HepG2 (cell line): ENCODE measurements at regions not wholly inside any gene's neighbourhood (a gene's known extent, or its start where the extent isn't known, plus 50 kb on each side); places are given as distances from the start of the nearest gene placed in this dataset.

Experiments
- ATM ChIP-seq: fragments of 450-650 bp; IDR thresholded peaks from 2 replicates; pipeline ENCODE4 v1.7.1; 2017; ENCODE audit warnings: mild to moderate bottlenecking, borderline replicate concordance
- ETV6 ChIP-seq: sonication (generic); formaldehyde crosslinking; conservative IDR thresholded peaks from 2 replicates; pipeline ENCODE4 v1.4.0; 2020; ENCODE audit warnings: missing genetic modification reagents
- FOXJ3 ChIP-seq: sonication (generic); formaldehyde crosslinking; IDR thresholded peaks from 2 replicates; pipeline ENCODE4 v1.4.0; 2020; ENCODE audit warnings: missing genetic modification reagents, mild to moderate bottlenecking, borderline replicate concordance
- JUND ChIP-seq: sonication (generic); formaldehyde crosslinking; IDR thresholded peaks from 2 replicates; pipeline ENCODE4 v1.8.0; 2022; ENCODE audit warnings: mild to moderate bottlenecking, missing genetic modification reagents
- POLR2G ChIP-seq: fragments of 200-400 bp; formaldehyde crosslinking; IDR thresholded peaks from 2 replicates; pipeline ENCODE4 v1.6.1; 2018; ENCODE audit warnings: mild to moderate bottlenecking, low read depth, low read length, moderate library complexity
- SCMH1 ChIP-seq: sonication (generic); formaldehyde crosslinking; IDR thresholded peaks from 2 replicates; pipeline ENCODE4 v1.9.0; 2021; ENCODE audit warnings: missing genetic modification reagents, mild to moderate bottlenecking, borderline replicate concordance
- SRSF9 ChIP-seq: fragments of 200-400 bp; formaldehyde crosslinking; IDR thresholded peaks from 2 replicates; pipeline ENCODE4 v1.6.1; 2018; ENCODE audit warnings: borderline replicate concordance, mild to moderate bottlenecking, low read depth, low read length; ENCODE audit not compliant: insufficient read depth, poor library complexity, severe bottlenecking
- YY1 ChIP-seq: IDR thresholded peaks from 2 replicates; pipeline ENCODE4 v1.6.1; 2011; ENCODE audit warnings: low read length, low read depth, moderate library complexity, mild to moderate bottlenecking; ENCODE audit not compliant: insufficient read depth, insufficient replicate concordance
- ZFP36L2 ChIP-seq: sonication (generic); formaldehyde crosslinking; IDR thresholded peaks from 2 replicates; pipeline ENCODE4 v1.4.0; 2020; ENCODE audit warnings: missing genetic modification reagents
- ZNF274 ChIP-seq: sonication (generic); formaldehyde crosslinking; IDR thresholded peaks from 2 replicates; pipeline ENCODE4 v1.5.1; 2020; ENCODE audit warnings: mild to moderate bottlenecking, missing genetic modification reagents
- TF ChIP-seq, protein P1 (sequence below): sonication (generic); formaldehyde crosslinking; IDR thresholded peaks from 2 replicates; pipeline ENCODE4 v1.8.1; 2022; ENCODE audit warnings: mild to moderate bottlenecking, missing genetic modification reagents

DNA sequence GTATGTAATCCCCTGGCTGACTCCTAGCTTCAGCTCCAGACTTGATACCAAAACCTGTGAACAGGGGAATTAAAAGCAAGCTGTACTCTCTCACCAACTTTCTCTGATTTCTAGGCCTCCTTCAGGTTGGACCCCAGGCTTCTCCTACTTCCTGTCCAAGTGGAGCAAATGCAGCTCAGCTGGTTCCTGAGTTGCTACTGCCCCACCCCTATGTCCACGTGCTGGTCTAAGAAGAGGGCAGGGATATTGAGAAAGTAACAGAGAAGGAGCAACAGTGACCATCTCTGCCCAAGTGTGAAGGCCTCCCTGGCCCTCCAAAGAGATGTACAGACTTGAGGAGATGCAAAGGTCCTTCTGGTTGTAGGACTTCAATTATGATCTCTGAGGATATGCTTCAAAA is 188.3 kb upstream of the MCHR2 start:
- no peak for TF ChIP-seq YY1
- TF ChIP-seq, protein P1, sequence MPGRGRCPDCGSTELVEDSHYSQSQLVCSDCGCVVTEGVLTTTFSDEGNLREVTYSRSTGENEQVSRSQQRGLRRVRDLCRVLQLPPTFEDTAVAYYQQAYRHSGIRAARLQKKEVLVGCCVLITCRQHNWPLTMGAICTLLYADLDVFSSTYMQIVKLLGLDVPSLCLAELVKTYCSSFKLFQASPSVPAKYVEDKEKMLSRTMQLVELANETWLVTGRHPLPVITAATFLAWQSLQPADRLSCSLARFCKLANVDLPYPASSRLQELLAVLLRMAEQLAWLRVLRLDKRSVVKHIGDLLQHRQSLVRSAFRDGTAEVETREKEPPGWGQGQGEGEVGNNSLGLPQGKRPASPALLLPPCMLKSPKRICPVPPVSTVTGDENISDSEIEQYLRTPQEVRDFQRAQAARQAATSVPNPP (CRISPR knock-in tag): no peak
- TF ChIP-seq SRSF9: no peak
- no peak for TF ChIP-seq POLR2G
- no peak for TF ChIP-seq SCMH1 (CRISPR knock-in tag)
- no peak for TF ChIP-seq ZFP36L2 (CRISPR knock-in tag)
- no peak for TF ChIP-seq ETV6 (CRISPR knock-in tag)
- TF ChIP-seq FOXJ3: no peak
- no peak for TF ChIP-seq ATM
- no peak for TF ChIP-seq ZNF274
- no peak for TF ChIP-seq JUND (CRISPR knock-in tag)
